WTC11 (cell line): ENCODE measurements at regions not wholly inside any gene's neighbourhood (a gene's known extent, or its start where the extent isn't known, plus 50 kb on each side); places are given as distances from the start of the nearest gene placed in this dataset.

Experiments used
- ATAC-seq: fragments of 200-7000 bp; cut with Tn5 transposase; 2 replicates; pipeline ENCODE4 v1.10.0; 2021; ENCODE audit warnings: mild to moderate bottlenecking, moderate library complexity
- CTCF ChIA-PET: fragments of 300-600 bp; sonication (Branson Sonifier 250); formaldehyde crosslinking; loops from one replicate; lab custom pipeline; 2021; ENCODE audit warnings: antibody characterized with exemption; lab: Charles Lee
- POLR2A ChIA-PET: fragments of 350-600 bp; sonication (Branson Sonifier 250); formaldehyde crosslinking; loops from one replicate; lab custom pipeline; 2021; ENCODE audit warnings: antibody characterized with exemption; lab: Charles Lee
- DNase-seq: peaks from one replicate; pipeline ENCODE4 v3.0.0; 2021; ENCODE audit warnings: low spot score
- H3K27ac Mint-ChIP-seq: 2 replicates; pipeline ENCODE4 v1.8.0; 2021; ENCODE audit warnings: mixed read lengths
- H3K27me3 Mint-ChIP-seq: 2 replicates; pipeline ENCODE4 v1.8.0; 2021; ENCODE audit warnings: low read depth, mild to moderate bottlenecking, moderate library complexity, mixed read lengths
- H3K36me3 Mint-ChIP-seq: 2 replicates; pipeline ENCODE4 v1.8.0; 2021; ENCODE audit warnings: mixed read lengths
- H3K4me1 Mint-ChIP-seq: 2 replicates; pipeline ENCODE4 v1.8.0; 2022; ENCODE audit warnings: mixed read lengths
- H3K4me3 Mint-ChIP-seq: 2 replicates; pipeline ENCODE4 v1.8.0; 2021; ENCODE audit warnings: mild to moderate bottlenecking, moderate library complexity, mixed read lengths
- H3K9me3 Mint-ChIP-seq: 2 replicates; pipeline ENCODE4 v1.8.0; 2021; ENCODE audit warnings: mixed read lengths
- ARID4B ChIP-seq: sonication (generic); formaldehyde crosslinking; IDR thresholded peaks from 2 replicates; pipeline ENCODE4 v1.8.0; 2023; ENCODE audit warnings: missing genetic modification reagents, mild to moderate bottlenecking, borderline replicate concordance
- E2F4 ChIP-seq: sonication (generic); formaldehyde crosslinking; IDR thresholded peaks from 2 replicates; pipeline ENCODE4 v1.8.1; 2022; ENCODE audit warnings: low read depth, mild to moderate bottlenecking, moderate library complexity, missing genetic modification reagents, borderline replicate concordance
- E2F5 ChIP-seq: sonication (generic); formaldehyde crosslinking; IDR thresholded peaks from 2 replicates; pipeline ENCODE4 v1.8.1; 2022; ENCODE audit warnings: mild to moderate bottlenecking, moderate library complexity, missing genetic modification reagents
- ESRRA ChIP-seq: sonication (generic); formaldehyde crosslinking; IDR thresholded peaks from 2 replicates; pipeline ENCODE4 v1.8.1; 2022; ENCODE audit warnings: mild to moderate bottlenecking, missing genetic modification reagents, borderline replicate concordance
- ETV6 ChIP-seq: sonication (generic); formaldehyde crosslinking; IDR thresholded peaks from 2 replicates; pipeline ENCODE4 v1.8.1; 2022; ENCODE audit warnings: mild to moderate bottlenecking, missing genetic modification reagents
- FOXJ3 ChIP-seq: sonication (generic); formaldehyde crosslinking; IDR thresholded peaks from 2 replicates; pipeline ENCODE4 v1.9.0; 2021; ENCODE audit warnings: missing genetic modification reagents, mild to moderate bottlenecking, borderline replicate concordance
- GABPB1 ChIP-seq: sonication (generic); formaldehyde crosslinking; IDR thresholded peaks from 2 replicates; pipeline ENCODE4 v1.8.1; 2023; ENCODE audit warnings: mild to moderate bottlenecking, missing genetic modification reagents
- GRHL2 ChIP-seq: fragments of 250-450 bp; sonication (Bioruptor Pico); IDR thresholded peaks from 2 replicates; pipeline ENCODE4 v1.8.0; 2022; ENCODE audit warnings: mild to moderate bottlenecking, moderate library complexity; ENCODE audit not compliant: insufficient replicate concordance, severe bottlenecking
- JAZF1 ChIP-seq: fragments of 250-450 bp; sonication (Bioruptor Pico); IDR thresholded peaks from 2 replicates; pipeline ENCODE4 v1.9.0; 2021; ENCODE audit warnings: moderate library complexity, mild to moderate bottlenecking, inconsistent platforms
- JUN ChIP-seq: sonication (generic); formaldehyde crosslinking; IDR thresholded peaks from 2 replicates; pipeline ENCODE4 v1.8.0; 2023; ENCODE audit warnings: mild to moderate bottlenecking, missing genetic modification reagents
- MXD4 ChIP-seq: fragments of 250-450 bp; sonication (Bioruptor Pico); IDR thresholded peaks from 2 replicates; pipeline ENCODE4 v1.8.0; 2021; ENCODE audit warnings: mild to moderate bottlenecking, moderate library complexity, borderline replicate concordance
- MYBL2 ChIP-seq: sonication (generic); formaldehyde crosslinking; IDR thresholded peaks from 2 replicates; pipeline ENCODE4 v1.8.1; 2023; ENCODE audit warnings: mild to moderate bottlenecking, moderate library complexity, missing genetic modification reagents
- NFATC4 ChIP-seq: fragments of 250-450 bp; sonication (Bioruptor Pico); IDR thresholded peaks from 2 replicates; pipeline ENCODE4 v1.9.0; 2021; ENCODE audit warnings: mild to moderate bottlenecking
- RELA ChIP-seq: sonication (generic); formaldehyde crosslinking; IDR thresholded peaks from 2 replicates; pipeline ENCODE4 v1.8.1; 2022; ENCODE audit warnings: missing genetic modification reagents, mild to moderate bottlenecking, borderline replicate concordance
- TCF7 ChIP-seq: sonication (generic); formaldehyde crosslinking; IDR thresholded peaks from 2 replicates; pipeline ENCODE4 v1.8.0; 2022; ENCODE audit warnings: mild to moderate bottlenecking, low read depth, missing genetic modification reagents, moderate library complexity
- TP53 ChIP-seq: sonication (generic); formaldehyde crosslinking; IDR thresholded peaks from 2 replicates; pipeline ENCODE4 v1.8.1; 2023; ENCODE audit warnings: mild to moderate bottlenecking, missing genetic modification reagents
- ZNF138 ChIP-seq: sonication (generic); formaldehyde crosslinking; conservative IDR thresholded peaks from 2 replicates; pipeline ENCODE4 v1.8.1; 2022; ENCODE audit warnings: mild to moderate bottlenecking, moderate library complexity, missing genetic modification reagents
- ZNF232 ChIP-seq: sonication (generic); formaldehyde crosslinking; IDR thresholded peaks from 2 replicates; pipeline ENCODE4 v1.8.0; 2022; ENCODE audit warnings: mild to moderate bottlenecking, missing genetic modification reagents
- ZNF512 ChIP-seq: sonication (generic); formaldehyde crosslinking; IDR thresholded peaks from 2 replicates; pipeline ENCODE4 v1.8.1; 2022; ENCODE audit warnings: missing genetic modification reagents, borderline replicate concordance
- TF ChIP-seq, protein P1 (sequence below): sonication (generic); formaldehyde crosslinking; IDR thresholded peaks from 2 replicates; pipeline ENCODE4 v1.8.1; 2022; ENCODE audit warnings: mild to moderate bottlenecking, missing genetic modification reagents, moderate library complexity, borderline replicate concordance
- TF ChIP-seq, protein P2 (sequence below): fragments of 250-450 bp; sonication (Bioruptor Pico); IDR thresholded peaks from 2 replicates; pipeline ENCODE4 v1.8.0; 2021; ENCODE audit warnings: mild to moderate bottlenecking

- DNase-seq (no peak), ATAC-seq (no peak)
- ChIA-PET CTCF (no interaction called here), POLR2A (no interaction called here)
- H3K4me3 Mint-ChIP-seq: no peak overlapping the region
- no peak overlapping the region for H3K27ac Mint-ChIP-seq
- H3K9me3 Mint-ChIP-seq: peaks cover 11% of the 10 kb centered on the region
- TF ChIP-seq ETV6: no peak
- TF ChIP-seq, protein P1, sequence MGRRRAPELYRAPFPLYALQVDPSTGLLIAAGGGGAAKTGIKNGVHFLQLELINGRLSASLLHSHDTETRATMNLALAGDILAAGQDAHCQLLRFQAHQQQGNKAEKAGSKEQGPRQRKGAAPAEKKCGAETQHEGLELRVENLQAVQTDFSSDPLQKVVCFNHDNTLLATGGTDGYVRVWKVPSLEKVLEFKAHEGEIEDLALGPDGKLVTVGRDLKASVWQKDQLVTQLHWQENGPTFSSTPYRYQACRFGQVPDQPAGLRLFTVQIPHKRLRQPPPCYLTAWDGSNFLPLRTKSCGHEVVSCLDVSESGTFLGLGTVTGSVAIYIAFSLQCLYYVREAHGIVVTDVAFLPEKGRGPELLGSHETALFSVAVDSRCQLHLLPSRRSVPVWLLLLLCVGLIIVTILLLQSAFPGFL (CRISPR knock-in tag): no peak
- no peak for TF ChIP-seq JAZF1 (CRISPR knock-in tag)
- TF ChIP-seq FOXJ3 (CRISPR knock-in tag): no peak
- TF ChIP-seq JUN (CRISPR knock-in tag): no peak
- no peak for TF ChIP-seq NFATC4 (CRISPR knock-in tag)
- TF ChIP-seq ZNF512 (CRISPR knock-in tag): no peak
- no peak for TF ChIP-seq TP53
- peaks cover 11% of the 10 kb centered on the region for H3K36me3 Mint-ChIP-seq
- H3K4me1 Mint-ChIP-seq: peaks cover 10% of the 10 kb centered on the region
- H3K27me3 Mint-ChIP-seq: no peaks in the 10 kb centered on the region
Measured at GRCh38 chr1:80498673-80499072, 1302.1 kb upstream of the ADGRL2 start.

- POLR2A ChIA-PET: no interaction called here
- no peak overlapping the region for H3K27ac Mint-ChIP-seq
- H3K4me1 Mint-ChIP-seq: peaks cover 10% of the 10 kb centered on the region
- H3K9me3 Mint-ChIP-seq: 0 out of 2 replicates have a peak, but pooled peaks cover 3% of the 10 kb centered on the region
- DNase-seq: no peak
- H3K27me3 Mint-ChIP-seq: no peaks in the 10 kb centered on the region
- TF ChIP-seq MYBL2 (CRISPR knock-in tag) (no peak), ZNF232 (CRISPR knock-in tag) (no peak), GABPB1 (CRISPR knock-in tag) (no peak), FOXJ3 (CRISPR knock-in tag) (no peak), ZNF138 (CRISPR knock-in tag) (no peak), RELA (CRISPR knock-in tag) (no peak), E2F4 (CRISPR knock-in tag) (no peak), E2F5 (CRISPR knock-in tag) (no peak)
- TF ChIP-seq, protein P2, sequence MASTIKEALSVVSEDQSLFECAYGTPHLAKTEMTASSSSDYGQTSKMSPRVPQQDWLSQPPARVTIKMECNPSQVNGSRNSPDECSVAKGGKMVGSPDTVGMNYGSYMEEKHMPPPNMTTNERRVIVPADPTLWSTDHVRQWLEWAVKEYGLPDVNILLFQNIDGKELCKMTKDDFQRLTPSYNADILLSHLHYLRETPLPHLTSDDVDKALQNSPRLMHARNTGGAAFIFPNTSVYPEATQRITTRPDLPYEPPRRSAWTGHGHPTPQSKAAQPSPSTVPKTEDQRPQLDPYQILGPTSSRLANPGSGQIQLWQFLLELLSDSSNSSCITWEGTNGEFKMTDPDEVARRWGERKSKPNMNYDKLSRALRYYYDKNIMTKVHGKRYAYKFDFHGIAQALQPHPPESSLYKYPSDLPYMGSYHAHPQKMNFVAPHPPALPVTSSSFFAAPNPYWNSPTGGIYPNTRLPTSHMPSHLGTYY (CRISPR knock-in tag): no peak
- H3K4me3 Mint-ChIP-seq: no peak overlapping the region
- H3K36me3 Mint-ChIP-seq: no peaks in the 10 kb centered on the region
- CTCF ChIA-PET: no interaction called here
- ATAC-seq: no peak
Measured at GRCh38 chr1:80495806-80496205, 1304.9 kb upstream of the ADGRL2 start.

GRCh38 chr1:80472145-80472544 lies 1328.6 kb upstream of the ADGRL2 start:
- H3K4me1 Mint-ChIP-seq: no peaks in the 10 kb centered on the region
- DNase-seq: no peak
- CTCF ChIA-PET: no interaction called here
- POLR2A ChIA-PET: no interaction called here
- H3K27ac Mint-ChIP-seq: no peak overlapping the region
- H3K4me3 Mint-ChIP-seq: no peak overlapping the region
- no peaks in the 10 kb centered on the region for H3K9me3 Mint-ChIP-seq
- no peak for ATAC-seq
- no peaks in the 10 kb centered on the region for H3K27me3 Mint-ChIP-seq
- H3K36me3 Mint-ChIP-seq: no peaks in the 10 kb centered on the region
- TF ChIP-seq TCF7 (CRISPR knock-in tag): no peak
- no peak for TF ChIP-seq MXD4
- TF ChIP-seq ESRRA (CRISPR knock-in tag): no peak
- no peak for TF ChIP-seq GRHL2 (CRISPR knock-in tag)
- no peak for TF ChIP-seq ARID4B (CRISPR knock-in tag)
